ENCODE measurements at regions not wholly inside any gene's neighbourhood (a gene's known extent, or its start where the extent isn't known, plus 50 kb on each side); places are given as distances from the start of the nearest gene placed in this dataset.

GRCh38 chr12:89181271-89181920, 170.9 kb downstream of the DUSP6 start:
- no peak for DNase-seq

DNA sequence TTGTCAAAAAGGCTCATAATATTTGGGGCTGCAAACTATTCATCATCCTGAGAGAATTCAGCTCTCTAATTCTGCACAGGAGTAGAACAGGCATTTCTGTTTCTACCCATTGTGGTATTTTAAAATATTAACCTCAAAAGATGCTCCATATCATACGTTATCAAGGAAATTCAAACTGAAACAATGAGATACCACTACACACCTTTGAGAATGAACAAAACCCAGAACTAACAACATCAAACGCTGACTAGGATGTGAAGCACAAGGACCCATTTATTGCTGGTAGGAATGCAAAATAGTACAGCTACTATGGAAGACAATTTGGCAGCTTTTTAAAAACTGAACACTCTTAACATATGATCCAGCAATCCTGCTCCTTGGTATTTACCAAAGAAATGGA, 171.8 kb downstream of the DUSP6 start:
- DNase-seq, result no peak

GRCh38 chr12:89179983-89180382, 172.3 kb downstream of the DUSP6 start:
- DNase-seq, result peak; percentile 70

DNA sequence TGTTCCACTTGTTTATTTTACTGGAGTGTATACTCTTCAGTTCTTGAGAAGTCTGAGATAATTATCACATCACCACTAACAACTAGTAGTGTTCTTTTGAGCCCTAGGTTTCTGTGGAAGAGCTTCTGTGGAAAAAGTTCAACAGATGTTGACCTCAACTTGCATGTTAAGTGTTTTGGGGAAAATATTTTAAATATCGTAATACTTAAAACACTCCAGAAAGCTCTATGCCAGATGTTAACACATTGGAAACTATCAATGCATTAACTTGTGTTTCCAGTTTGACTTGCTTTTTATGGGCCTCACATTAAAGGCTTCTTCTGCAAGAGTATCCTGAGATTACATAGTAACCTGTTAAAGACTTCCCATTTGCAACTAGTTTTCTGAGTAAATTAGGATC, 173.1 kb downstream of the DUSP6 start:
- DNase-seq, result no peak

DNA sequence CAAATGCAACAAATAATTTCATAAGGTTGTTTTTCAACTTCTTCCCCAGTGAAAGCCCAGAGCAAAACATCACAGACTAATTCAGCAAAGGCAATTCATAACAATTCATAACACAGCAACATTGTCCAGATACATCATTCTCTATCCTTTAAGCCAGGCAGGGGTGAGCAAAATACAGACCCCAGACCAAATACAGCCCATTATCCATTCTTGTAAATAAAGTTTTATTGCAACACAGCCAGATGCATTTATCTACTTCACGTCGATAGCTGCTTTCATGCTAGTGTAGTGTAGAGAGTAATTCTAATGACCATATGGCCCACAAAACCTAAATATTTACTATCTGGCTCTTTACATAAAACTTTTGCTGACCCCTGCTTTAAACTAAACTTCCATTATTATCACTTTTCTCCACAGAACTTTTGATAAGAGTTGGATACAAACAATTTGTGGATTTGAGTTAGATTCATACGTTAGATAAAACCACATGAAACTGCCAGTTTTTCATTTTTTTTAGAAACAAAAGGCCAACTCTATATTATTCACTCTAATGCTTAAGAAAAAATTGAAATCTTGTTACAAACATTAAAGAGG, 174.4 kb downstream of the DUSP6 start:
- no peak for DNase-seq

DNA sequence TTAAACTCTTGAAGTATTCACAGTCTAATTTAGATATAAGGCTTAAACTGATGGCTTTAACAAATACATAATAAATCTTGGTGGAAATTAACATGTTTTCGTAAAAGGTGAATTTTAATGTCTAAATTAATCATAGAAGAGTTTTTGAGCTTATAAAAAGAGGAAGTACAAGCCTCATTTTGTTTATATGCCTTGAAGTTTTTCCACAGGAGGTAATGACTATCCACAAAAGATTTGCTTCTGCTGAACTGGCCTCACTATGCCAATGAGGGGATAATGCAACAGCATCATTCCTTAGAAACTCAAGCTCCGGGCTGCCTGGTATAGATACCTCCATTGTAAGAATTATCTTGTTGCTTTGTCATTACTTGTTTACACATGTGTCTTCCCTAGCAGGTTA, 175.6 kb downstream of the DUSP6 start:
- DNase-seq, result no peak

GRCh38 chr12:89173678-89174077, 178.6 kb downstream of the DUSP6 start:
- no peak for DNase-seq

DNA sequence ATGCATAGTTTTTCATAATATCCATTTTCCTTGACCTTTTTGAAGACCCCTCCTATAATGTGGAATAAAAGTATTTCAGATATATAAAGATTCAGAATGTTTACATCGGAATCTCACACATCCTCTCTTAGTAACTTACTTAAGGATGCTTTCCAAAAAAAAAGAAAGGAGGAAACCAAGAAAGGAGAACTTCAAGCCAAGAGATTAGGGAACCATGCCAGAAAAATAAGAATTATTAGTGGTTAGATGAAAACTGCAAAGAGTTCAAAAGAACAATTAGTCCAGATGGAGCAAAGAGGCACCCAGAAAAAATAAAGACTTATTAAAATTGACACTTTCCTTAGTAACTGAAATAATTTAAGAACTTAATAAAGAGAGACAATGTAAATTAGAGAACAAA, 179.2 kb downstream of the DUSP6 start:
- no peak for DNase-seq

GRCh38 chr12:89172224-89172623, 180.1 kb downstream of the DUSP6 start:
- no peak for DNase-seq

DNA sequence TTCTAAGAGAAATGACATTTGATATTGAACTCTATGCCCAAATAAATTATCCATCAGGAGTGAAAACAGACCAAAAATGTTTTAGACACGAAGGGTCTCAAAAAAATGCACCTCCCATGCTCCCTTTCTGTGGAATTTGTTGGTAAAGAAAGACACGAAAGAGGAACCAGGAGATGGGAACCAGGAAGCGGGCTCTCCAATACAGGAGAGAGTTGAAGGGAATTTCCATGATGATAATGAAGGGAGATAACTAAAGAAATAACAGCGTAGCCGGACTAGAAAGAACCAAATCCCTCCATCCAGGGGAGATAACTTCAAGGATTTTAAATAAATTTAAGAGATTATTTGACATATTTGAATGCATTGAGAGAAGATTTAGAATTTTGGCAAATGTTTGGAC, 183.0 kb downstream of the DUSP6 start:
- no peak for DNase-seq

DNA sequence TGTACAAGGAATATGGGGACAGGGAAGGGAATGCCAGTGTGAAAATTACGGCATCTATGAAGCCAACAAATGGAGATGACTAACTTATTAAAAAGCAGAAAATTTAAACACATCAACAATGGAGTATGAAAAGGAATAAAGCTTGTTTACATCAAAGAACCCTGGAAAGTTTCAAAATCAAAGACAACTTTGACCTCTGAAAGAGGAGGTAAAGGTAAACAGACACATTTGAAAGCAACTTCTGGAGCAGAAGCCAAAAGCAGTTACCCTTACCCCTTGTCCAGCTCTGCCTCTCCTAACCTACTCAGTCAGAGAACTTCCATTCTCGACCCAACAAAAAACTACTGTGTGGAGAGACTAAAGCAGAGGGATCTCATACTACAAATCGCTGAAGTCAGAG, 184.3 kb downstream of the DUSP6 start:
- DNase-seq, result no peak

GRCh38 chr12:89166525-89166934, 185.8 kb downstream of the DUSP6 start:
- no peak for DNase-seq

- DNase-seq, result no peak
These were observed 186.2 kb downstream of the DUSP6 start for GRCh38 chr12:89166121-89166520.

GRCh38 chr12:89165703-89166102, 186.6 kb downstream of the DUSP6 start:
- DNase-seq, result no peak

DNA sequence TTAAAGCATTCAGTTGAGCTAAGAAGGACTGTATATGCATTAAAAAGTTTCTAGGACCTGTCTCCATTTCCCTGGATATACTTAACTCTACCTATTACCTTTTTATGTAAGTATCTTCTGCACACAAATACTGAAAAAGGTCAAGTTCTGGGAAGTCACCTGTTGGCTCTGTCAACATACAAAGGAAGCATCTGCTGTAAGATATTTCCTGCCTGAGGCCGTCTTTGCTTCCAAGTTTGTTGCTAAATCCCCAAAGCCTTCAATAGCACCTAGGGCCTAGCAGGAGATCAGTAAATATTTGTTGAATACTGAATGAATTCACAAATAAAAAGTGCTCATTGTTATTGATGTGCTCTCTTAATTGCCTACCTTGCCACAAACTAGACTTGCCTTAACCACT, 188.4 kb downstream of the DUSP6 start:
- DNase-seq, result no peak

DNA sequence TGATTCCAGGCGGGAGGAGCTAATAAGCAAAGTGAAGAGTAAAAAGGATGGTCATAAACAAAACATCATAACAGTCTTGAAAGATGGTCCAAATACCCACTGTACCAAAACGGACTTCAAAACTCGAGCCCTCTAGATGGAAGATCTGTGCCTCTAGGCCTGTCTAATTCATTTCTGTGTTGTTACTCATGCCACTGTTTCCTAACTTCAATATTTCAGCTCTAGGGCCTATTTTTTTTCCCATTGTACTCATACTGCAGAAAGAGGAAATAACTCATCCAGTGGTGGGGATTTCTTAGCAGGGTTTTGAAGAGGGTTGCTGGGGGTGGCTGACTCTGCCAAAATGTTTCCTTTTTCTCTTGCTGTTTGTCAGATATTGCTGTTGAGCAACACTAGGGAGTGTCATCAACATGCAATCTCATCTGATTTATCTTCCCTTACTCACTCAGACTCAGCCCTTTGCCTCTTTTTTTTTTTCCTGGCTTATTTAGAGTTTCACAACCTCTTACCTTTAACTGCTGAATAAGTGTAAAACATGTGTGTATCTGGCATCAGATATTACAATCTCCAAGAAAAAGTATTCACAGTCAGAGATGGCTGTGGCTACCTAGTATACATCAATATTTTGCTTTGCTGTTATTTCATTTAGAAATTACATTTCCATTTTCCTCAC, 189.6 kb downstream of the DUSP6 start:
- DNase-seq, result no peak

- DNase-seq, result no peak
These were observed 190.7 kb downstream of the DUSP6 start for GRCh38 chr12:89161557-89161956.

DNA sequence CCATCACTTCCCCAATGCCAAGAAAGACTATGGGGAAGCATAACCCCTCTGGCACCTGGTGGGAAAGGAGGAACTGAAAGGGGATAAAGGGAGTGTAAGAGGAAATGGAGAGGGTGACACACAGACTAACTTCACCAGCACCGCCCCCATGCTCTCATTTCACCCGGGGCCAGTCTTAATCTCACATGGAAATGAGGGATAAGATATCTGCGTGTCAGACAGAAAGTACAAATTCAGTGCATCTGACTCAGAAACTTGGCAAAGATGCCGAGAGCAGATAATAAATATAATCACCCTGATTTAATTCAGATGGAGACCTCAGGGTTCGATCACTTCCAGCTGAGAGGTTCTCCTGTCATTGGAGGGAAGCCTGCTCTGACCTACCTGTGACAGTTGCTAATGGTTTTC, 191.6 kb downstream of the DUSP6 start:
- no peak for DNase-seq

DNA sequence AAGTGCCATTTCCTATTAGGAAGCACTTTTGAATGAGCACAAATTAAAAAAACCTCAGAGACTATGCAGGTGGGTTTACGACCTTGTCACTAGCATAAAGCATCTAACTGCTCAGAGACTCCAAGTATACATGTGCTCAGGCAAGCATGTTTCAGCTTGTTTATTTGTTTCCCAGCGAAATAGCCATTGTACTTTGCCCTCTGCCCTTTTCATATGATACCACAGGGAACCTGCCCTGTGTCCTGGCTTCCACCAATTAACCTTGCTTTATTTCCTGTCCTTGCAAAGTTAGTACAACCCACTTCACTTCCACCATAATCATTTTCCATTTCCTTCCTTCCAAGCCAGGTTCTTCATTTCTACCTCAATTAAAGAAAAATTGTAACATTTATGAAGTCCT, 194.9 kb downstream of the DUSP6 start:
- no peak for DNase-seq

DNA sequence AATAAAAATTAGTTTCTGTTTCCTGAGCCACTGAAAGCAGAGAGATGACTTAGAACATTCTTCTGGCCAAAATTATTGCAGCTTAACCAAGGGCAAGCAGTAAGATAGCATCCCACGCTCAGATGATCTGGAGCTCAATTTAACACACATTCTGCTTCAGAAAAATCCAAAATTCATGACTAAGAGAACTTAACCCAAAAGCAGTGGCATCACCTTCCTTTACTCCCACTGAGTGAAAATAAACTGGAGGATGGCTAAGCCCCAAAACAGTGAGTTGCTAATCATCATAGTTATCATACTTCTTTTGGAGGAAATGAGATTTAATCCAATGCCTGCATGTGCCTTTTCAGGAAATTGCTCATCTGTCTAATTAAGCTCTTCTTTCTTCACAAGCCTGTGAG, 195.4 kb downstream of the DUSP6 start:
- DNase-seq, result no peak

DNA sequence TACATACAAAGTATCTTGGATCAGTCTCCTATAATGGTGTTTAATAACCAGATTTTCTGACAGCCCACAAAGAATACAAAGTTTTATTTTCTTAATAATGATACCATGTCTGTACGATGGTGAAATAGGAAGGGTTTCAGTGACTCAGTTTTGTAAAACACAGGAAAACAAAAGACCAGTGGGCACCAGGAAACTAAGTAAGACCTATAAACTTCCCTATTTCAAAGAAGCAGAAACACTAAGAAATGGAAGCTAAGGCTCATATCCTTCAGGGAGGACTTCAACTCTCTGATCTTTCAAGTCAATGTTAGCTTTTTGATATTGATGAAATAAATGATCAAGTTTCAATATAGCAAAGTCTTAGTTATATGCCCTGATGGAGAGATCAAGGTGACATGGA, 196.0 kb downstream of the DUSP6 start:
- DNase-seq, result no peak

DNA sequence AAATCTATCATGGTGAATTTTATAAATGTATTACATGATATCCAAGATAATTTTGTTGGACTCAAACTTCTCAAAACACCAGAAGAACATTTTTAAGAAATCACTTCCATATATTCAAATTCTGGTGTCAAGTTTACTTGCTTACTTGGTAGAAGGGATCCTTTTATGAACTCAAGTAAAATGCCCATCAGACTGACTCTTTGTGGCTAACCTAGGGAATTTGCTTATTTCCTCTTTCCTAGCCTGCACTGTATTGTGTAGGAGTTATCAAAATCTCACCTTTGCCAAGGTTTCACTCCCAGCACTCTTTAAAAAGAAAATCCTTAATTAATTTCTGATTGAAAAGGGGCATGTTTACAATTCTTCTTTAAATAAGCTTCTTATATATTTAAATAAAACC, 196.5 kb downstream of the DUSP6 start:
- no peak for DNase-seq

DNA sequence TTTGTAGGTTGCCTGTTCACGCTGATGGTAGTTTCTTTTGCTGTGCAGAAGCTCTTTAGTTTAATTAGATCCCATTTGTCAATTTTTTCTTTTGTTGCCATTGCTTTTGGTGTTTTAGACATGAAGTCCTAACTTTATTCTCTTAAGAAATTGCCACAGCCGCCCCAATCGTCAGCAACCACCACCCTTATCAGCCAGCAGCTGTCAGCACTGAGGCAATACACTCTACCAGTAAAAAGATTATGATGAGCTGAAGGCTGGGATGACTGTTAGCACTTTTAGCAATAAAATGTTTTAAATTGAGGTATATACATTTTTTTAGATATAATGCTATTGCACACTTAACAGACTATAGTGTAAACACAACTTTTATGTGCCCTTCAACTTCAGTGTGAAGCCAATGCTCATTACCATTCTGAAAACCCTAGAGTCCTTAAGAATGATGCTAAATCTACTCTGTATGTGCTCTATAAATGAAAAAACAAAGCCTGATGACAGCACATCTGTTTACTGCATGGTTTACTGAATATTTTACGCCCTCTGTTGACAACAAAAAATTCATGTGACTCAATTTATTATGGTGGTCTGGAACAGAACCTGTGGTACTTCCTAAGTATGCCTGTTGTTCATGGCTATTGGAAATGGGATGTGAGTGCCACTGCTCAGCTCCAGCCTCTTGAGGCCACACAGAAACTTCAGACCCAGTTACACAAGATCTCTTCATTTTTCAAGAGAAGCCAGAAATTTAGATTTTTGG, 197.4 kb downstream of the DUSP6 start:
- no peak for DNase-seq

- DNase-seq, result no peak
These were observed 199.0 kb downstream of the DUSP6 start for GRCh38 chr12:89153341-89153740.
